NCI-H1436 treated with DMSO at 0.1 percent for 48 hours (cell line): ENCODE measurements at regions not wholly inside any gene's neighbourhood (a gene's known extent, or its start where the extent isn't known, plus 50 kb on each side); places are given as distances from the start of the nearest gene placed in this dataset.
"Not testable (repeated sequence)": the region's sequence is repeated elsewhere in the genome, so short reads cannot be mapped to it uniquely, and the experiment has no call there.

ENCODE experiments used
- DNase-seq: peaks from one replicate; lab custom pipeline; 2025; lab: John Stamatoyannopoulos, UW

DNA sequence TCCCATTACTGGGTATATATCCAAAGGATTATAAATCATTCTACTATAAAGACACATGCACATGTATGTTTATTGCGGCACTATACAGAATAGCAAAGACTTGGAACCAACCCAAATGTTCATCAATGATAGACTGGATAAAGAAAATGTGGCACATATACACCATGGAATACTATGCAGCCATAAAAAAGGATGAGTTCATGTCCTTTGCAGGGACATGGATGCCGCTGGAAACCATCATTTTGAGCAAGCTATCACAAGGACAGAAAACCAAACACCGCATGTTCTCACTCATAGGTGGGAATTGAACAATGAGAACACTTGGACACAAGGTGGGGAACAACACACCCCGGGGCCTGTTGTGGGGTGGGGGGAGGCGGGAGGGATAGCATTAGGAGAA is 57.0 kb upstream of the NEUROD1 start:
- not testable (repeated sequence) for DNase-seq

- no peak for DNase-seq
Observed at GRCh38 chr2:181738074-181738473, 57.8 kb upstream of the NEUROD1 start.

- no peak for DNase-seq
Observed at GRCh38 chr2:181738563-181738962, 58.2 kb upstream of the NEUROD1 start.

GRCh38 chr2:181741756-181742155 is 61.4 kb upstream of the NEUROD1 start:
- no peak for DNase-seq

DNA sequence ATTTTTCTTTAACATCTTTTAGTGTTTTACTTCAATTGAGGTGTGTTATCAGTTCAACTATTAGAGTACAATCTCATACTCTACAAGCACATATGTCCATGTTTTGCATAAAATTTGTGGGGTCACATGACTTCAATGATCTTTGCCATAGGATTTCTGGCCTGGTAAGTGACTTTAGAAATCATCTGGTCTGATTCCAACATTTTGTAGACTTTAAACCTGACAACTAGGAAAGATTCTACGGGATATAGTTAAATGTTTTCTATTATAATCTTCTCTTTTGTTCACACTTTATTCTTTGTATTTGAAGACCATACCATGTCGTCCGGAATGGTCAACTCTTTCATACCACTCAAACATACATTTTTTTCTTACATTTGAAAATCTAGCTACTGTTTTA is 62.0 kb upstream of the NEUROD1 start:
- DNase-seq = no peak

DNA sequence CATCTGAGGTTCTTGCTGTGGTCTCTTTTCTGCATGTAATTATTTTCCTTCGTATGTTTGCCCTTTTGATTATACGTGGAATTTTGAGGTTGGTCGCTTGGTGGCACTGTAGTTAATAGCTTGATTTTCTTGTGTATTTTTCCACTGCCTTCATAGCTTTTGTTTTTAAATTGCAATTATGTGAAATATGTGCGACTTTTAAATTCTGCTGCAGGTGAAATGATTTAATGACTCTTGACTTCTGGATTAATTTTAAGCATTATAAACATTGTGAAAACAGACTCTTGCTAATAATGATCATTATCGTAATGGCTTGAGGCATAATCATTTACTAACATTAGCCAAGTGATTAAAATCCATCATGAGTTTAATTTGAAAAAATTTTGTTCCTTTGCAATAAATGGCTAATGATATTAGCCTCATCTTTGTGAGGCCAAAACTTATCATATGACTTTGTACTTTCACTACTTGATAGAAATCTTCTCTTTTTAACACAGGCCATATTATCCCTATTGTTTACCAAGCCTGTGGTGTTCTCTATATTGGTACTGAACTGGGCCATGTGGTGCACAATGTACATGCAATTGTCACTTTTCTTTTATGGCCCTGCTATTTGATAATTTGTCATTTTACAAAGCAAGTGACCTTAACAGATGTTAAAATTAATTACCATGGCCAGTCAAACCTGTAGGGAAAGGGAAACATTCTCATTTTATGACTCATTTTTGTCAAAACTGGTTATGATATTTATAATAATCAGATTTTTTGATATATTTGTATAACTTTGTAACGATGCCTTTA is 62.8 kb upstream of the NEUROD1 start:
- no peak for DNase-seq

DNA sequence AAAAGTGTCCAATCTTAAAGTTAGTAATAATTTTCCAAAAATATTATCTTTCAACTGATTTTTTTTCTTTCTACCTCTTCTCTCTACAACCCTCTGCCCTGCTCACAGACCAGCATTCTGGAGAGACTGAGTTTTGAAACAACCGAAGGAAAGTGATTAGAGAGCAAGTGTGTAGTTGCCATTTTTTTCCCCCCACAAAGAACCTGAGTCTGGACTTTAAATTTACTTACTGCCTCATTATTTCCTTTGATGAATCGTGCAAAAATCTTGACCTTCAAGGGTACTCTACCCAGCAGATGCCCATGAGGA is 63.4 kb upstream of the NEUROD1 start:
- no peak for DNase-seq

DNA sequence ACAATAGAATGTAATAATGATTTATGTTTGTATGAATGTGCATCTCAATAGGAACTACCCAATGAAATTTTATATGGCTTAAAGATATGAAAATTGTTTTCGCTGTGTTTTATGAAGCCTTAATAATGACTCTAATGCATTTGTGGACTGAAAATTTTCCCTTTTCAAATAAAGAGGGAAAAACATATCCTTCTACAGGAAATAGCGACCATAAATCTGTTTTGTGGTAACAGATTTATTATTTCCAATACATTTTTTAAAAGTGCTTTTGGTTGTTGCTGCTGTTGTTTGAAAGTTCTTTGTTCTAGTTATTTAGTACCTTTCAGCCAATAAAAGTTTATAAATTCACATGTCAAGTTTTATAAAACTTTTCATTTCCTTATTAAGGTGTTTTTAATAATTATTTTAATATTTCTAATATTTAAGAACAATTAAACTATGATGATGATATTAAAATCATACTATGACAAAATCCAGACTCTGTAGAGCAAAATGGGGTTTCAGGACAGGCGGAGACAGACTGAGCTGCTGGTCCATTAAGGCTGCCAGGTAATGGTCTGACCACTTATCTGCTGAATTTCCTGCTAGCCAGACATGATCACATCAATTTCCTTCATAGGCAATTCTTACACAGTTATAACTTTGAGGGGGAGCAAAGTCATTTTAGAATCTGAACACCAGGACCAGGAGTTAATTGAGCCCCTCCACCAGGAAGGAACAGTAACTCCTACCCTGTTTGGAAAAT is 65.7 kb upstream of the NEUROD1 start:
- no peak for DNase-seq

DNA sequence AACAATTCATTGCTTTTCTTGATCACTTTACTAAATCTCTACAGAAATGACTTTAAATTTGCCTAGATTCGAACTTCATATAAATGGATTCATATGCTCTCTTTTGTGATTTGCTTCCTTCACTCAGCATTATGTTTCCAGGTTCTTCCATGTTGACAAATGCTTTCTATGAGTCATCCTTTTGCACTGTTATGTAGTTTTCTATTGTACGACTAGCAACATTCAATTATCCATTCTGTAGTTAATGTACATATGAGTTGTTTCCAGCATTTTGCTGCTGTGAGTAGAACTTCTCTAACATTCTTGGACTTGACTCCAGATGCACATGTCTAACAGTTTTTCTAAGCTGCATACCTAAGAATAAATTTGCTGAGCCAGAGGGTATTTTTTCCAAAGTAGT is 66.5 kb upstream of the NEUROD1 start:
- DNase-seq = no peak

DNA sequence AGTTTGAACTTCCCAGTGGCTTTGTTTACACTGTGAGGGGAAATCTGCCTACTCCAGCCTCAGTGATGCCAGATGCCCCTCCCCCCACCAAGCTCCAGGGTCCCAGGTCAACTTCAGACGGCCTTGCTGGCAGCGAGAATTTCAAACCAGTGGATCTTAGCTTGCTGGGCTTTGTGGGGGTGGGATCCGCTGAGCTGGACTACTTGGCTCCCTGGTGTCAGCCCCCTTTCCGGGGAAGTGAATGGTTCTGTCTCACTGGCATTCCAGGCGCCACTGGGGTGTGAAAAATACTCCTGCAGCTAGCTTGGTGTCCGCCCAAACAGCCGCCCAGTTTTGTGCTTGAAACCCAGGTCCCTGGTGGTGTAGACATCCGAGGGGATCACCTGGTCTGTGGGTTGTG is 70.0 kb upstream of the NEUROD1 start:
- DNase-seq = no peak

GRCh38 chr2:181751266-181752030 is 71.1 kb upstream of the NEUROD1 start:
- DNase-seq = no peak

- DNase-seq = no peak
Observed at GRCh38 chr2:181752301-181752700, 72.0 kb upstream of the NEUROD1 start.

DNA sequence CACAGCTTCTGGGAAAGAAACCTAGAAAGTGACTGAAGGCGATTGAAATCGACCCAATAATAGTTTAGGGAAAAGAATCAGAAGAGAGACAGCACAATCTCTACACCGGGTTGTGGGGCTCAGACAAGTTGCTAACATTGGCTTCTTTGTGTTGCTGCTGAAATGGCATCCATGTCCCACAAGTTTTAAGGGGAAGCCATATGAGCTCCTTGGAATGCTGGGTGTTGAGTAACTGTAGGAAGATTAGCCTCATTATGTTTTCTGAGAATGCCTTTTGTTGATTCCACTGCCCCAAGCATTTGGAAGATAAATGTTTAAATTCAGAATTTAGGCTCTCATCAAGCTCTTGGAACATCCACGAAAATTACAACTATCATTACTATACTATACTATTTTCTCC is 73.4 kb upstream of the NEUROD1 start:
- no peak for DNase-seq

GRCh38 chr2:181754105-181754504 is 73.8 kb upstream of the NEUROD1 start:
- DNase-seq = no peak

DNA sequence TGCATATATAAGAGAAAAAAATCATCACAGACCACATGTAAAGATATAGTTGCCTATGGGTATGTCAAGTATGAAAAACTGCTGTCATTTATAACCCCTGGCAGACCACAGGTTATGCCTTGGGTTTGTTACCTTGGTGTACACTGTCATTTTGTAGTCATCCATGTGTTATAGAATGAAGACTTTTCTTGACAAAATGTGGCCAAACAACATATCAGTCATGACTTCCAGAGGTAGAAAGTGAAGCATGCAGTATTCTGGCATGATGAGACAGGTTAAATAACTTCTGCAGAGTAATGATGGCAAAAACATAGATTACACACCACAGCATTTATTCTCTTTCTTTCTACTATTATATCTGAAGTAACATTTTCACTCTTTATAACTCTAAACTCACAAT is 74.9 kb upstream of the NEUROD1 start:
- no peak for DNase-seq

DNA sequence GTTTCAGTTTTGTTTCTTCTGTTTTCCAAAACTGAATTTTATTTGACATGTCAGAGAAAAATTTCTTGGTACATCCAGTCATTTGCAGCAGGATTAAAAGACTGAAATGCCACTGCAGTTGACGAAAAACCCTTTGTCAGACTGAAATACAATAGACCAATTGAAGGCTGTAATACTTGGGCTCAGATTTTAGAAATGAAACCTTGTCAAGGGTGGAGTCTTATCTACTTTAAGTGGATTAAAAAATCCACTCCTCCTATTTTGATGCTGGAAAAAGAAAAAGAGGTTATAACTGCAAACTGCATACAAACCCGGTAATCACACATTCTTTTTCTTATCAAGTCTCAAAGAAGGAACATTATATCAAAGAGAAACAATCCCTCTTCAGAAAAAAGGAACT is 80.2 kb upstream of the NEUROD1 start:
- no peak for DNase-seq

DNA sequence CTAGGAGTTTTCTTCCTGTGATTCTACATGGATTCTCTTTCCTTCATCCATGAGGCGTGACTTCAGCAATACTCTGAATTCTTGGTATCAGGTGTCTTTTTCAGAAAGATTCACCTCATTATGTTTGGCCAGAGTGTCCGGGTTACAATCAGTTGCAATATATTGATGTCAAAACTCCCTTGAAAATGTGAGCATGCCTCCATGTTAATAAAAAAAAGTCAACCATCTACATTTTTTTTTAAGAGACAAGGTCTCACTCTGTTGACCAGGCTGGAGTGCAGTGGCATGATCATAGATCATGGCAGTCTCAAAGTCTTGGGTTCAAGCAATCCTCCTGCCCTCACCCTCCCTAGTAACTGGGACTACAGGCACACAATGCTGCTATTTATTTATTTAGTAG is 80.9 kb upstream of the NEUROD1 start:
- DNase-seq = no peak

- DNase-seq = no peak
Observed at GRCh38 chr2:181762000-181762399, 81.7 kb upstream of the NEUROD1 start.

- no peak for DNase-seq
Observed at GRCh38 chr2:181762848-181763247, 82.5 kb upstream of the NEUROD1 start.

GRCh38 chr2:181763423-181763822 is 83.1 kb upstream of the NEUROD1 start:
- no peak for DNase-seq

- no peak for DNase-seq
Observed at GRCh38 chr2:181764095-181764963, 84.0 kb upstream of the NEUROD1 start.

GRCh38 chr2:181766129-181766528 is 85.8 kb upstream of the NEUROD1 start:
- DNase-seq = no peak
